ENCODE measurements at regions not wholly inside any gene's neighbourhood (a gene's known extent, or its start where the extent isn't known, plus 50 kb on each side); places are given as distances from the start of the nearest gene placed in this dataset.

DNA sequence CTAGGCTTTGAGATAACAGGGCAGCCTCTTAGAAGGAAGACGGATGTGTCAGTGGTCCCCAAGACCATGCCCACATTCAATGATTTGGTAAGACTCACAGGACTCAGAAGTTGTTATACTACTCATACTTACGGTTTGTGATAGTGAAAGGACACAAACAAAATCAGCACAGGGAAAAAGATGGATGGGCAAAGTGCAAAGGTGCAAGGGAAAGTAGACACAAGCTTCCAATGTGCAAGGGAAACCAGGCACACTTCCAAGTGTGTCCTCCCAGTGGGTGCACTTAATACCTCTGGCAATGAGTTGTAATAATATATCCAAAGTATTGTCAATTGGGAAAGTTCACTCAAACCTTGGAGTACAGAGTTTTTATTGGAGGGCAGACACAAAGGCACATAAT, 53.8 kb upstream of the VCX start:
- Histone ChIP-seq H3F3A (ENCODE audit: insufficient read depth, low read length) (no peaks in the 10 kb centered on the region), H3K4me3 (ENCODE audit: low read depth, low read length, poor library complexity, severe bottlenecking) (no peak overlapping the region), H3K4me1 (ENCODE audit: insufficient read depth, low read length, severe bottlenecking) (no peaks in the 10 kb centered on the region), H3K36me3 (ENCODE audit: insufficient read depth, low read length) (no peaks in the 10 kb centered on the region), H2AFZ (ENCODE audit: low read length) (no peak overlapping the region), H3K27me3 (ENCODE audit: insufficient read depth, low read length) (no peaks in the 10 kb centered on the region), H3K27ac (ENCODE audit: low read depth, low read length, poor library complexity, severe bottlenecking) (no peak overlapping the region), H3K9me3 (ENCODE audit: low read length) (no peaks in the 10 kb centered on the region), H3K79me2 (ENCODE audit: insufficient read depth, low read length) (no peaks in the 10 kb centered on the region), H4K20me1 (ENCODE audit: insufficient read depth, low read length) (no peaks in the 10 kb centered on the region), H3K4me2 (ENCODE audit: low read length) (no peak overlapping the region), H3K9me2 (ENCODE audit: low read depth, low read length) (no peaks in the 10 kb centered on the region), H3K9ac (ENCODE audit: low read length) (no peak overlapping the region)
- no peak for TF ChIP-seq EZH2 (IDR thresholded peaks at IDR 0.05; ENCODE audit: borderline replicate concordance, low read length)
- TF ChIP-seq, protein P1, sequence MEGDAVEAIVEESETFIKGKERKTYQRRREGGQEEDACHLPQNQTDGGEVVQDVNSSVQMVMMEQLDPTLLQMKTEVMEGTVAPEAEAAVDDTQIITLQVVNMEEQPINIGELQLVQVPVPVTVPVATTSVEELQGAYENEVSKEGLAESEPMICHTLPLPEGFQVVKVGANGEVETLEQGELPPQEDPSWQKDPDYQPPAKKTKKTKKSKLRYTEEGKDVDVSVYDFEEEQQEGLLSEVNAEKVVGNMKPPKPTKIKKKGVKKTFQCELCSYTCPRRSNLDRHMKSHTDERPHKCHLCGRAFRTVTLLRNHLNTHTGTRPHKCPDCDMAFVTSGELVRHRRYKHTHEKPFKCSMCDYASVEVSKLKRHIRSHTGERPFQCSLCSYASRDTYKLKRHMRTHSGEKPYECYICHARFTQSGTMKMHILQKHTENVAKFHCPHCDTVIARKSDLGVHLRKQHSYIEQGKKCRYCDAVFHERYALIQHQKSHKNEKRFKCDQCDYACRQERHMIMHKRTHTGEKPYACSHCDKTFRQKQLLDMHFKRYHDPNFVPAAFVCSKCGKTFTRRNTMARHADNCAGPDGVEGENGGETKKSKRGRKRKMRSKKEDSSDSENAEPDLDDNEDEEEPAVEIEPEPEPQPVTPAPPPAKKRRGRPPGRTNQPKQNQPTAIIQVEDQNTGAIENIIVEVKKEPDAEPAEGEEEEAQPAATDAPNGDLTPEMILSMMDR (IDR thresholded peaks at IDR 0.05; ENCODE audit: low read length): no peak

DNA sequence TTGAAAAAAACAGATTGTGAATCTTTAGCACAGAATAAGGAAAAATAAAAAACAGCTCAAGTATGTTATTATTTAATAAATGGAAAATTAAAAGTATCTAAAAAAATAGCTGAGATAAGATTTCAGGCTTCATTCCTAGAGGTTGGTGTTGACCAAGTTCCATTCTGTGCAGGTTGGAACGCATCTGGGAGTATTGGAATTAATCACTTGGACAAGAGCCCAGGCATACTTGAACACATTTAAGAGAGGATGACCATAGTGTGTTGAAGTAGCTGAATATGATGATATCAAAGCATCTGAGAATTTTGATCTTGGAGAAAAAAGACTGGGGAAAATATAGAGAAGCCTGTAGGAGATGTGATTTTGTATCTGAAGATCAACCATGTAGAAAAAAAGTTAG, 54.6 kb upstream of the VCX start:
- H2AFZ ChIP-seq (ENCODE audit: low read length): no peak overlapping the region
- no peaks in the 10 kb centered on the region for H3F3A ChIP-seq (ENCODE audit: insufficient read depth, low read length)
- H3K4me1 ChIP-seq (ENCODE audit: insufficient read depth, low read length, severe bottlenecking): no peaks in the 10 kb centered on the region
- H3K27ac ChIP-seq (ENCODE audit: low read depth, low read length, poor library complexity, severe bottlenecking): no peak overlapping the region
- H3K27me3 ChIP-seq (ENCODE audit: insufficient read depth, low read length): no peaks in the 10 kb centered on the region
- H3K79me2 ChIP-seq (ENCODE audit: insufficient read depth, low read length): no peaks in the 10 kb centered on the region
- no peaks in the 10 kb centered on the region for H4K20me1 ChIP-seq (ENCODE audit: insufficient read depth, low read length)
- no peaks in the 10 kb centered on the region for H3K9me3 ChIP-seq (ENCODE audit: low read length)
- H3K4me3 ChIP-seq (ENCODE audit: low read depth, low read length, poor library complexity, severe bottlenecking): no peak overlapping the region
- no peak overlapping the region for H3K9ac ChIP-seq (ENCODE audit: low read length)
- no peak overlapping the region for H3K4me2 ChIP-seq (ENCODE audit: low read length)
- no peaks in the 10 kb centered on the region for H3K36me3 ChIP-seq (ENCODE audit: insufficient read depth, low read length)
- TF ChIP-seq, protein P1 (IDR thresholded peaks at IDR 0.05; ENCODE audit: low read length): no peak
- H3K9me2 ChIP-seq (ENCODE audit: low read depth, low read length): no peaks in the 10 kb centered on the region

DNA sequence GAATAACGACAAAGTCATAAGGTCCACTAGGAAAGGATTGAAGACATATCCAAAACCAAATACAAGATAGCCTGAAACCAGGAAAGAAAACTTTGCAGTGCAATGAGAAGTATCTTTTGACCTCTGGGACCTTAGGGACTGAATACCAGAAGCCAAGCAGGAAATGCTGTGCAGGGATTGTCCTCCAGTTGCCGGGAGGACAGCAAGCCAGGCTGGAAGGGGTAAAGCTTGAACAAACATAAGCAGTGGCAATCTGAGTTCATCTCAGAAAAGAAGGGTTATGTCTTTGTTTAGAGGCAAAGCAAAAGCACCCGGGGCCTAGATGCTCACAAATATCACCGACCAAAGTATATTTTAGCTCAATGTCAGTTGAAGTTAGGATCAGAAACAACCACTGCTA, 55.3 kb upstream of the VCX start:
- H3K4me1 ChIP-seq (ENCODE audit: insufficient read depth, low read length, severe bottlenecking): no peaks in the 10 kb centered on the region
- no peaks in the 10 kb centered on the region for H3K9me3 ChIP-seq (ENCODE audit: low read length)
- H3K9me2 ChIP-seq (ENCODE audit: low read depth, low read length): no peaks in the 10 kb centered on the region
- H4K20me1 ChIP-seq (ENCODE audit: insufficient read depth, low read length): no peaks in the 10 kb centered on the region
- no peak for TF ChIP-seq EZH2 (IDR thresholded peaks at IDR 0.05; ENCODE audit: borderline replicate concordance, low read length)
- TF ChIP-seq, protein P1 (IDR thresholded peaks at IDR 0.05; ENCODE audit: low read length): no peak
- no peak overlapping the region for H3K9ac ChIP-seq (ENCODE audit: low read length)
- H3K36me3 ChIP-seq (ENCODE audit: insufficient read depth, low read length): no peaks in the 10 kb centered on the region
- no peaks in the 10 kb centered on the region for H3K27me3 ChIP-seq (ENCODE audit: insufficient read depth, low read length)
- H3K4me2 ChIP-seq (ENCODE audit: low read length): no peak overlapping the region
- H3F3A ChIP-seq (ENCODE audit: insufficient read depth, low read length): no peaks in the 10 kb centered on the region
- H2AFZ ChIP-seq (ENCODE audit: low read length): no peak overlapping the region
- H3K27ac ChIP-seq (ENCODE audit: low read depth, low read length, poor library complexity, severe bottlenecking): no peak overlapping the region
- H3K79me2 ChIP-seq (ENCODE audit: insufficient read depth, low read length): no peaks in the 10 kb centered on the region
- no peak overlapping the region for H3K4me3 ChIP-seq (ENCODE audit: low read depth, low read length, poor library complexity, severe bottlenecking)
